Breast epithelium (tissue), 4 donors: ENCODE measurements at regions not wholly inside any gene's neighbourhood (a gene's known extent, or its start where the extent isn't known, plus 50 kb on each side); places are given as distances from the start of the nearest gene placed in this dataset.
"Not testable (repeated sequence)": the region's sequence is repeated elsewhere in the genome, so short reads cannot be mapped to it uniquely, and the experiment has no call there.

ENCODE experiments used
- DNase-seq, 2 donors: peaks; one replicate each; pipeline ENCODE4 v3.0.0-alpha.2; 2019; ENCODE audit warnings: low spot score in 2 of 2
- H3K27ac ChIP-seq, 2 donors: fragments of 200-600 bp; sonication (generic) in 1 of 2; one replicate each; pipeline ENCODE4 v1.5.1; 2016 to 2019; ENCODE audit warnings: mild to moderate bottlenecking in 1 of 2
- H3K27me3 ChIP-seq, 2 donors: fragments of 200-600 bp; sonication (generic) in 1 of 2; one replicate each; pipeline versions ENCODE4 v1.5.1 to v1.6.0; 2017 to 2019; ENCODE audit warnings: control low read depth in 1 of 2, mild to moderate bottlenecking in 1 of 2
- H3K36me3 ChIP-seq: fragments of 200-600 bp; one replicate; pipeline ENCODE4 v1.5.1; 2019
- H3K4me1 ChIP-seq, 2 donors: fragments of 200-600 bp; sonication (generic); one replicate each; pipeline ENCODE4 v1.5.1; 2016 to 2019; ENCODE audit warnings: control low read depth in 1 of 2
- H3K4me3 ChIP-seq, 3 donors: fragments of 200-600 bp; sonication (generic); 1 replicate in 2 of 3; 2 replicates in 1 of 3; pipeline ENCODE4 v1.5.1; 2016 to 2019; ENCODE audit warnings: mild to moderate bottlenecking in 3 of 3, moderate library complexity in 2 of 3
- H3K9me3 ChIP-seq, 2 donors: fragments of 200-600 bp; sonication (generic) in 1 of 2; one replicate each; pipeline ENCODE4 v1.5.1; 2016 to 2019; ENCODE audit warnings: control low read depth in 1 of 2
- CTCF ChIP-seq, 3 donors: fragments of 450-650 bp; IDR thresholded peaks; one replicate each; pipeline ENCODE4 v1.5.1; 2016 to 2017; ENCODE audit warnings: antibody characterized with exemption in 3 of 3, mild to moderate bottlenecking in 3 of 3, moderate library complexity in 3 of 3
- POLR2A ChIP-seq: fragments of 450-650 bp; IDR thresholded peaks from one replicate; pipeline ENCODE4 v1.6.1; 2016; ENCODE audit warnings: antibody characterized with exemption, mild to moderate bottlenecking, moderate library complexity
- POLR2AphosphoS5 ChIP-seq, 3 donors: sonication (generic); formaldehyde crosslinking; IDR thresholded peaks; one replicate each; pipeline ENCODE4 v1.6.1; 2017; ENCODE audit warnings: antibody characterized with exemption in 3 of 3
- intact Hi-C: fragments of 100-400 bp; cut with DNase I; formaldehyde crosslinking; loops from one replicate; pipeline ENCODE4 v1.15.1; 2023; ENCODE audit warnings: low total_unique reads

GRCh38 chr22:47504962-47505361 is 742.5 kb downstream of the TBC1D22A start:
- TF ChIP-seq POLR2A (no peak), CTCF (IDR thresholded peaks at IDR 0.05) (no peak), POLR2AphosphoS5 (IDR thresholded peaks at IDR 0.05) (no peak)

DNA sequence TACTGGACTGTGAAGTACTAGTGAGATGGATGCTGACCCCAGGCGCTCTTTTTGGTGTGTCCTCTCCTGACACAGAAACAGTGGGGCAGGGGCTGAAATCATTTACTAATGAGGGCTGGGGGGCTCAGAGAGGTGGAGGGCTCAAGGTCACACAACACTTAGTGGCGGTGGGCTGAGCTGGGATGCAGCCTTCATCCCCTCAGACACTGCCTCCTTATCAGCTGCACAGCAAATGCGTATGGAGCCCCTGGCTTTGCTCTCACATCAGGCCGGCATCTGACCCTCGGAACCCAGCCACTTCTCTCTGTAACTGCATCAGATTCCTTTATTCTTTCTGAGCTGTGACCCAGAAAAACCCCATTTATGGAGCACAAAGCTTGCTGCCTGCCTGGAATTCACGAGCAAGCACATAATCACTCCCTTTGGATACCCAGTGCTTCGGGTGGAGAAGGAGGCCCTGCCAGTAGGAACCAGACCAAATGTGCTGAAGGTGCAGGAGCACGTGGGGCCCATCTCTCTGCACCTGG is 736.6 kb downstream of the TBC1D22A start:
- Histone ChIP-seq H3K27me3 (peaks cover 0 to 5% of the 10 kb centered on the region in 2 donors), H3K36me3 (no peaks in the 10 kb centered on the region), H3K9me3 (peaks cover 6 to 24% of the 10 kb centered on the region in 2 donors), H3K4me3 (no peak overlapping the region), H3K27ac (no peak overlapping the region), H3K4me1 (no peaks in the 10 kb centered on the region)
- intact Hi-C loops, result loop anchor here (5.0 kb wide), 1 partner anchor 1158 kb away; no protein-coding TSS in a partner anchor
- TF ChIP-seq POLR2AphosphoS5 (IDR thresholded peaks at IDR 0.05) (no peak), CTCF (IDR thresholded peaks at IDR 0.05) (no peak), POLR2A (no peak)
- DNase-seq, result no peak

More at GRCh38 chr22:47504962-47505361, 742.5 kb downstream of the TBC1D22A start:
- intact Hi-C loops, result no loop called here
- H3K27me3 ChIP-seq, result no peaks in the 10 kb centered on the region
- H3K9me3 ChIP-seq, result peaks cover 6 to 24% of the 10 kb centered on the region in 2 donors
- no peaks in the 10 kb centered on the region for H3K4me1 ChIP-seq
- H3K36me3 ChIP-seq, result no peaks in the 10 kb centered on the region
- H3K4me3 ChIP-seq, result no peak overlapping the region
- DNase-seq, result no peak
- H3K27ac ChIP-seq, result no peak overlapping the region

- intact Hi-C loops, result loop anchor here (5.0 kb wide), 1 partner anchor 1160 kb away; no protein-coding TSS in a partner anchor
- Histone ChIP-seq H3K4me3 (no peak overlapping the region), H3K9me3 (peaks cover 6 to 24% of the 10 kb centered on the region in 2 donors), H3K4me1 (no peaks in the 10 kb centered on the region), H3K36me3 (no peaks in the 10 kb centered on the region), H3K27ac (no peak overlapping the region), H3K27me3 (peaks cover 0 to 5% of the 10 kb centered on the region in 2 donors)
- TF ChIP-seq POLR2A (no peak), CTCF (IDR thresholded peaks at IDR 0.05) (no peak), POLR2AphosphoS5 (IDR thresholded peaks at IDR 0.05) (no peak)
- DNase-seq, result no peak
Observed at GRCh38 chr22:47497666-47498065, 735.2 kb downstream of the TBC1D22A start.

- no peak for DNase-seq
- intact Hi-C loops, result loop anchor here (5.0 kb wide), 1 partner anchor 1162 kb away; no protein-coding TSS in a partner anchor
Observed at GRCh38 chr22:47495110-47495509, 732.7 kb downstream of the TBC1D22A start.

DNA sequence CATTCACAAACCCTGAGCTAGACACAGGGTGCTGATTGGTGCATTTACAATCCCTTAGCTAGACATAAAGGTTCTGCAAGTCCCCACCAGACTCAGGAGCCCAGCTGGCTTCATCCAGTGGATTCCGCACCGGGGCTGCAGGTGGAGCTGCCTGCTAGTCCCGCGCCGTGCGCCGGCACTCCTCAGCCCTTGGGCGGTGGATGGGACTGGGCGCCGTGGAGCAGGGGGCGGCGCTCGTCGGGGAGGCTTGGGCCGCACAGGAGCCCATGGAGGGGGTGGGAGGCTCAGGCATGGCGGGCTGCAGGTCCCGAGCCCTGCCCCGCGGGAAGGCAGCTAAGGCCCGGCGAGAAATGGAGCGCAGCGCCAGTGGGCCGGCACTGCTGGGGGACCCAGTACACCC is 725.7 kb downstream of the TBC1D22A start:
- H3K4me3 ChIP-seq, H3K36me3 ChIP-seq, H3K27me3 ChIP-seq, H3K27ac ChIP-seq, H3K4me1 ChIP-seq, H3K9me3 ChIP-seq, intact Hi-C loops, DNase-seq: not testable (repeated sequence)

More at GRCh38 chr22:47495110-47495509, 732.7 kb downstream of the TBC1D22A start:
- H3K9me3 ChIP-seq, result peaks cover 0 to under 1% of the 10 kb centered on the region in 2 donors
- H3K27ac ChIP-seq, result no peak overlapping the region
- H3K36me3 ChIP-seq, result no peaks in the 10 kb centered on the region
- no peak overlapping the region for H3K4me3 ChIP-seq
- no peaks in the 10 kb centered on the region for H3K4me1 ChIP-seq
- peaks cover 0 to 5% of the 10 kb centered on the region in 2 donors for H3K27me3 ChIP-seq
- no peak for TF ChIP-seq POLR2AphosphoS5 (IDR thresholded peaks at IDR 0.05)
- TF ChIP-seq CTCF (IDR thresholded peaks at IDR 0.05), result no peak
- no peak for TF ChIP-seq POLR2A
